ENCODE measurements at regions not wholly inside any gene's neighbourhood (a gene's known extent, or its start where the extent isn't known, plus 50 kb on each side); places are given as distances from the start of the nearest gene placed in this dataset.

DNA sequence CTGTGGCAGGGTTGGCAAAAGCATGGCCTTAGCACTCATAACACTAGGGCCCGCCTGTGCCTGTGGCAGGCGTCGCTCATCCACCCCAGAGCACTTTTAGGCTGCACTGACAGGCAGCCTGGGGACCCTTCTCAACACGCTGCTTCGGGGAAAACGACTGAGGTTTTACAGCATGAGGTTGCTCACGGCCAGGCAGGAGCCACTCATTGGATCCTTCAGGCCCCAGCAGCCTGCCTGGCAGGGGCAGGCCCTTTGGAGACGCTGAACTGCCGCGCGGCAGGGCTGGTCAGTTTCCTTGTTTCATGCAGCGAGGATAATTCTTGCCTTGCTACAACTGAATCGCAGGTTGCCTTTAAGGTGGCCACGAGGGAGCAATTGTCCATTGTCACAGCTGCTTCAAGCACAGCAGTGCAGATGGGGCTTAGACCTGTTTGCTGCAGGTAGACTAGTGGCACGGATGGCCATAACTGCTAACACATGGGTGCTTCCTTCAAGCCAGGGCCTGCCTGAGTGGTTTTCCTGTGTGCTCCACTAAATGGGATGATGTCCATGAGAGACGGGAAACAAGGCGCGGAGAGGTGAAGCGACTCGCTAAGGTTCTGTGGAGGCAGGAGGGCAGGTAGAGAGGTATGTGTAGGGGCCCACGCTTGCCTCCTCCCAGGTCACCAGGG is 49.9 kb upstream of the HS6ST1 start:
- DNase-seq (ENCODE audit: low read depth), result no peak

GRCh38 chr2:128369108-128369555 is 50.5 kb upstream of the HS6ST1 start:
- DNase-seq (ENCODE audit: low read depth), result no peak

- no peak for DNase-seq (ENCODE audit: low read depth)
Observed at GRCh38 chr2:128369602-128370467, 51.2 kb upstream of the HS6ST1 start.

DNA sequence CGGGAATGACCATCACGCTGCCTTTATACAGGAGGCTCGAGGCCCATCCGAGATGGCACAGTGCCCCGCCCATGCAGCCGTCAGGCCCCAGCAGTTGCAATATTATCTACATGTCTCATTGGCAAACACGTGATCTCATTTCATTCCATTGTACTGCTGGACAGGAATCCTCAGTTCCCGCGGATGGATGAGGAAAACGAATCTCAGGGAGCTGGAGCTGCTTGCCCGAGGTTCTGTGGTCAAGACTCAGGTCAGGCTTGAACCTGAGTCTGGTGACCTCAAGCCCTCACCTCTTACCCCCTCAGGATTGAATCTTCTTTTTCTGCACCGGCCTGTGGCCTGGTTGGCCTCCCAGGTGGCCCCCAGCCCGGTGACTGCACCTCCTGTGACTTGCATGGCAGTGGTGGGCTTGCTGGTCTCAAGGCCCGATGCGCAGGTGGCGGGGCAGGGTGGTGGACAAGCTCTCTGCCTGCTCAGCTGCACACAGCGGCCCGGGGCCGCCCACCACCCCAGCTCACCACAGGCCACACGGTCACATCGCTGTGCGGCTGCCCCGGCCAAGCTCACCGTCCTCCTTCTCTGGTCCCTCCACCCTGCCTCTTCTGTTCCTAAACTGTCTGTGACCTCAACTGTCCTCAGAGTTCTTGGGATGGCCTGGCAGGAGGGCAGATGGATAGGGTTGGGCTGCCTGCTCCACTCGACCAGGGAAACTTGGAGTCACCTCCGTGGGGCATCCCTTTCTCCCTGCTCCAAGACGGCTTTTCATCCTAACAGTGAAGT is 52.0 kb upstream of the HS6ST1 start:
- DNase-seq (ENCODE audit: low read depth), result no peak

DNA sequence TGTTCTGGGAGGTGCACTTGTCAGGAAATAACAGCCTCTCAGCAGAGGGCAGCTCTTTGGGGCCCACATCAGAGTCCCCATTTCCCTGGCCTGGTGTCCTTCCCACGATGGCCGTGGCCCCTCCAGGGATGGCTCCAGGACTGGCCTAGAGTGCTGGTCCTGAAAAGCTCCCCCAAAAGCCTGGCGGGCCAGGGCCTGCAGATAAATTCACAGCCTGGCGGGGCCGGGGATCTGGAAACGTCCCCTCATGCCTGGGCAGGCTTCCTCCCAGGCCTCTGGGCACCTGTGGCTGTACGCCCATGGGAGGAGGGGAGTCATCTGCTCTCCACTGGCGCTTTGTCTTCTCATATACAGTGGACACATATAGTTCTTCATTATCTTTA is 52.6 kb upstream of the HS6ST1 start:
- DNase-seq (ENCODE audit: low read depth), result no peak

GRCh38 chr2:128371648-128372345 is 53.1 kb upstream of the HS6ST1 start:
- DNase-seq (ENCODE audit: low read depth), result no peak

DNA sequence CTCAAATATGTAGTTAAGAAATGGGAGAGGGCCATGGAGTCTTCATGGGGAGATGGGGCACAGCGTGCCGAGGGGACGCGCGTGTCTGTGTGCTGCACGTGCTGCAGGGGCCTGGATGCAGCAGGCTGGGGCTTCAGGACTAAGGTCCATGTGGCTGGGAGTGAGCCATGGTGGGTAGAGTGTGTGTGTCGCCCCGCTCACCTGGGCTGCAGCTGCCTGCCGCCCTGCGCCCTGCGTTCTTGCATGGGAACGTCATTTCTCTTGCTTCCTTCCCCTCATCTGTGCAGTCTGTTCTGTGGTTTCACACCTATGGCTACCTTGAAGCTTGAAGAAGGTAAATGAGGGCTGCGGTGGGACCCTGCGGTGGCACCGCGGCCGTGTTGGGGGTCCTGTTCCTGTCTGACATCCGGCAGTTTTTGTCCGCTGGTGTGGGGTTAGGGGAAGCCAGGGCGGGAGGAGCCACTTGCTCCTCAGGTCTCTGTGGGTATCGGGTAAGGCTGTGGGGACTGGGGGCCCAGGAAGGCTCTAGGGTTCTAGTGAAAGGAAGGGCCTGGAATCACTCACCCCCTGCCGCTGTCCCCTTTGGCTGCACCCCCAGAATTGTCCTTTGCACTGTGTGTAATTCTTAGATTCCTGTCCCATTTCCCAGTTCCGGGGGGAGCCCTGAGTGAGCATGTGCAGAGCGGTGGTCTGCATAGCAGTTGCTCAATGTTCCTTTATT is 54.1 kb upstream of the HS6ST1 start:
- no peak for DNase-seq (ENCODE audit: low read depth)

GRCh38 chr2:128373451-128374000 is 54.9 kb upstream of the HS6ST1 start:
- DNase-seq (ENCODE audit: low read depth), result no peak

- no peak for DNase-seq (ENCODE audit: low read depth)
Observed at GRCh38 chr2:128374001-128374710, 55.5 kb upstream of the HS6ST1 start.

DNA sequence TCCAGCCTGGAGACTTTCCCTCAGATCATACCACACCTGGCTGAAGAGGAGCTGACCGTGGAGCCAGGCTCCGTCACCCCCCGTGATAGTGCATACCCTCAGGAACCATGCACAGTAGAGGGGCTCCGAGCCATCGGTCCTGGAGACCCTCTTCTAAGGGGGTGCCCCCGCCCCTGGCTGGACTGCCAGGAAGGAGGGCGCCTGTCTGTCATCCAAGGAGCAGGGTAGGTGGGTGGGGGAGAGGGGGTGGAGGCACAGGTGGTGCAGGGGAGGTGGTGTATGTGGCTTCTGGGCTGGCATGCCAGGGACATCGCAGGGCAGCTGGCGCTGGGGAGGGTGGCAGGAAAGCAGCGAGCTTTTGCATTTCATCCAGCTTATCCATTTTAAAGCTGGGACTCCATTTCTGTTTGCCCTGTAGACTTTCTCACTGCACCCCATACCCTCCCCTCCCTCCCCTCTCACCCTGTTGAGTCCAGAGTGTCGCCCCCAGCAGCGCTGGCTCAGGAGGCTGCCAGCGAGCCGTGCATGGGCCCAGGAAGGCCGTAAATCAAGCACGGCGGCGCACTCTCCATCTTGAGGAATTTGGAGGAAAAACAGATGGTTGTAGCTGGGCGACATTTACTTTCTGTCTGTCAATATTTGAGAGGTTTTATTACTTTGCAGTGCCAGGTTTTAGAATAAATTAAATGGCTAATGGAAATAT is 56.2 kb upstream of the HS6ST1 start:
- DNase-seq (ENCODE audit: low read depth), result no peak

GRCh38 chr2:128375454-128375853 is 56.8 kb upstream of the HS6ST1 start:
- no peak for DNase-seq (ENCODE audit: low read depth)

DNA sequence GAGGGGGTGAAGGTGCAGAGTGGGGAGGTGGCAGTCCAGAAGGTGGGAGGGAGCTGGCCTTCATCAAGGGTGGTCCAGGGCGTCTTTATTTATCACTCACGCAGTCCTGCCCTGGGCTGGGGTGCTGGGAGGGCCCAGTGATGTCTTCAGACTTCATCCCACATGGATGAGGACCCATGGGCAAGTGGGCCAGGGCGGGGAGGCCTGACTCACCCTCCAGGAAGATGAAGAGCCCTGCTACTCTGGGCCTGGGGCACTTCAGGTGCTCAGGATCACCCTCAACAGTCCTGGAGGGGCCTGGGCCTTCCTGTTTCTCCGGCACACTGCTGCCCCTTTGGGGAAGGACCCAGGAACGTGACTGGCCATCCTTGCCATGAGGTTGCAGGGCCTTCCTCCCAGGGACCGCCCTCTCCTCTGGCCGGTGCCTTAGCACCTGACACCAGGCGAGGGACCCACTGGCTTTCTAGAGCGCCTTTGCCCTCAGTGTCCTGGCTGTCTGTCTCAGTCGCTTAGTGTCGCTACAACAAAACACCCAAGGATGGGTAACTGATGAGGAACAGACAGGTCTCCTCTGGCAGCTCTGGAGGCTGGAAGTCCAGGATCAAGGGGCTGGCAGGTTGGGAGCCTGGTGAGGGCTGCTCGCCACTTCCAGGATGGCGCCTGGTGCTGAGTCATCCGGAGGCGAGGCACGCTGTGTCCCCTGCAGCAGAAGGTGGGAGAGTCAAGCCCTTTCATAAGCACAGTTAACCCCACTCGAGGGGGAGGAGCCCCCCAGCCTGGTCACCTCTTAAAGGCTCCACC is 57.8 kb upstream of the HS6ST1 start:
- DNase-seq (ENCODE audit: low read depth), result no peak

DNA sequence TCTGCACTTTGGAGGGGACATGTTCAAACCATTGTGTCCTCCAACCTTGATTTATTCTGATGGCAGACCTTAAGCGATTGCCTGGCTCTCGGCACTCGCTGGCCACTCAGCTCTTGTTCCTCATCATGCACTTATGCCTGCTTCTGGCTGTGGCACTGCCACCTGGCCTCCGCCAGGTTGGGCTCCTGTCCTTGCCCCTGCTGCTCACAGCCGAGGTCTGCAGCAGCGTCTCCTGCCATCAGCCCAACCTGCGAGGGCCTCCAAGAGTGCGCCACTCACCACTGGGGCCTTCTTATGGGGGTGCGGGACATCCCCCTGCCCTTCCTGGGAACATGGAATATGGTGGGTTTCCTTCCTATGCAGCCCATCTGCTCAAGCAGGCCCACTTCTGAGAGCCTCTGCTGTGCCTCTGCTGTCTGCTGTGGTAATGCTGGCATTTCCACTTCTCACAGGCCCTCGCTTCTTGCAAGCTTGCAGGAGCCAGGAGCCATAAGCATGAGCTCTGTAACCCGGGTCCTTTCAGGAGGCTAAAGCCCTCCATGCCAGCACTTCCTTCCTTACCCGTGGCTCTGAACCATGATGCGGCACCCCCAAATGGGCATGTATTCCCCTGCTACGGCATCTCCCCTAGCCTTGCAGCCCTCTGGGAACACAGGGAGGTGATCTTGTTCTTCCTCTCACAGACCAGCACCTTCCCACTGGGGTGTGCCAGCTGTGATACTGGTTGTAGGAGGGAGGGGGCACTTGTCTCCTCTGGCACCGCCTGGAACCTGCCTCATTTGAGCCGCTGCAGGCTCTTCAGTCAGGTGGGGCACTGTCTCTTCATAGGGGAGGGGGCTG is 58.6 kb upstream of the HS6ST1 start:
- no peak for DNase-seq (ENCODE audit: low read depth)

- no peak for DNase-seq (ENCODE audit: low read depth)
Observed at GRCh38 chr2:128378231-128379020, 59.8 kb upstream of the HS6ST1 start.

GRCh38 chr2:128379021-128380015 is 60.6 kb upstream of the HS6ST1 start:
- no peak for DNase-seq (ENCODE audit: low read depth)
